Heart left ventricle (tissue), 16 donors: ENCODE measurements at regions not wholly inside any gene's neighbourhood (a gene's known extent, or its start where the extent isn't known, plus 50 kb on each side); places are given as distances from the start of the nearest gene placed in this dataset.

Experiments used
- ATAC-seq, 4 donors: fragments of 200-7000 bp; cut with Tn5 transposase; one replicate each; pipeline ENCODE4 v1.9.1; 2020 to 2022; ENCODE audit warnings: moderate library complexity in 4 of 4, mild to moderate bottlenecking in 3 of 4, moderate number of reproducible peaks in 1 of 4
- DNase-seq, 5 donors: peaks; one replicate each; pipeline ENCODE4 v3.0.0-alpha.2; 2020
- H3K27ac ChIP-seq, 12 donors: fragments of 200-600 bp; sonication (generic) in 4 of 12; one replicate each; pipeline versions ENCODE4 v1.5.0 to v1.8.0; 2016 to 2022; ENCODE audit warnings: mild to moderate bottlenecking in 2 of 12
- H3K27me3 ChIP-seq, 9 donors: fragments of 200-600 bp; sonication (generic) in 2 of 9; one replicate each; pipeline versions ENCODE4 v1.5.1 to v1.8.0; 2016 to 2022; ENCODE audit warnings: mild to moderate bottlenecking in 3 of 9
- H3K36me3 ChIP-seq, 9 donors: fragments of 200-600 bp; sonication (generic) in 2 of 9; one replicate each; pipeline versions ENCODE4 v1.5.0 to v1.8.0; 2018 to 2022; ENCODE audit warnings: mild to moderate bottlenecking in 2 of 9
- H3K4me1 ChIP-seq, 12 donors: fragments of 200-600 bp; sonication (generic) in 4 of 12; one replicate each; pipeline versions ENCODE4 v1.5.0 to v1.8.0; 2016 to 2022; ENCODE audit warnings: mild to moderate bottlenecking in 3 of 12
- H3K4me3 ChIP-seq, 12 donors: fragments of 200-600 bp; sonication (generic) in 4 of 12; one replicate each; pipeline versions ENCODE4 v1.5.0 to v1.8.0; 2017 to 2022; ENCODE audit warnings: mild to moderate bottlenecking in 9 of 12, moderate library complexity in 4 of 12
- H3K9me3 ChIP-seq, 12 donors: fragments of 200-600 bp; sonication (generic) in 4 of 12; one replicate each; pipeline versions ENCODE4 v1.5.0 to v1.8.0; 2016 to 2022; ENCODE audit warnings: mild to moderate bottlenecking in 1 of 12
- POLR2A ChIP-seq, 2 donors: fragments of 450-650 bp; IDR thresholded peaks; one replicate each; pipeline ENCODE4 v1.6.1; 2017; ENCODE audit warnings: antibody characterized with exemption in 2 of 2, mild to moderate bottlenecking in 2 of 2, moderate library complexity in 2 of 2
- WGBS, 4 donors: extraction: QIAGEN DNeasy Blood & Tissue Kit in 2 of 4; methylation state at CpG; one replicate each; pipeline versions ENCODE4 v1.1.5 to v1.1.7; 2013 to 2018; 5-methylcytosine and 5-hydroxymethylcytosine counted together
- intact Hi-C, 10 donors: fragments of 100-400 bp; cut with DNase I; formaldehyde crosslinking; loops; one replicate each; pipeline versions ENCODE4 v1.11.1 to v1.14.2; 2022
- TF ChIP-seq, protein P1 (sequence below), 12 donors: fragments of 200-600 bp; sonication (generic) in 4 of 12; IDR thresholded peaks; one replicate each; pipeline versions ENCODE4 v1.5.0 to v1.8.0; 2018 to 2022; ENCODE audit warnings: antibody characterized with exemption in 12 of 12, mild to moderate bottlenecking in 5 of 12
- donor health status: ischemic (EF 13 %, LVEDD 7.1; RV severe dilation, severe dysfunction).
- donor health status: healthy with polysubstance abuse.
- donor health status: DM: no; HTN: yes; CAD: no.
- donor health status: DM: no; HTN: no; CAD: no.
- donor health status: ischemic (EF 25% LVEDD 6.9; RV normal size, moderate dysfunction).
- donor health status: ischemic (EF 25% LVEDD 5.7; RV mildly dilated, moderate dysfunction).
- donor health status: healthy.
- donor health status: DM: yes; HTN: yes; CAD: no.
- donor health status: ischemic (EF 35%, LVEDD 5.7; RV mildly dilated, moderate dysfunction).
- donor health status: nonischemic (EF 11% LVEDD 7.7; RV severe dilation, severe dysfunction).
- donor health status: DM: yes; HTN: yes; CAD: no.
- donor health status: PGD.
- donor health status: ischemic (EF 29% LVEDD 5.4; RV normal size, mild dysfunction).
- donor health status: nonischemic (EF 23%, LVEDD 6.1; RV moderate dilation, normal function).

DNA sequence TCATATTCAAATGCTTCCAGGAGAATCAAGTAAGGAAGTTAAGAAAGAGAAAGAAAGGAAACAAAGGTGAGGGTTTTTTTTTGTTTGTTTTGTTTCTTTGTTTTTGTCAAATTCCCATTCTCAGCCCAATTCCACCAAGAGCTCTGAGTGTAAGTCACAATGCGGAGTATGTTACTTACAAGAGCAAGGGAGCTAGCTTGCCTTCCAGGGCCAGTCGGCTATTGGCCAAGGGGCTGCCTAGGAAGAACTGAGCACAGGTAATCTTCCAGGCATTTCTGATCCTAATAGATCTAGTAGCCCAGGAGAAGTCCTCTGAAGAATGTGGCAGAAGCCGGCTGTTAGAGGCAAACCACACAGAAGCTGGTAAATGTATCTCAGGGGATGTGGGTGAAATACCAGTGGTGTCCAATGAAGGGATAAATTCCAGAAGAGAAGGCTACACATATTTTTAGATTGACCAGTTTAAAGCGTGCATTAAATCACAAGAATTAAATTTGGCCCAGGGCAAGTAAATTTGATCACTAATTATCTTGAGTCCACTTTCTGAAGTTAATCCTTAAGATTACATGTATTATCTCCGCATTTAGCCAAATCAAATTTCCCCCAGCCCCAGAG, 239.6 kb upstream of the ADAMTS5 start:
- Histone ChIP-seq H3K4me1 (no peaks in the 10 kb centered on the region), H3K27ac (no peak overlapping the region), H3K27me3 (no peaks in the 10 kb centered on the region), H3K9me3 (peaks cover 0 to 9% (median 0%) of the 10 kb centered on the region in 12 donors), H3K4me3 (no peak overlapping the region), H3K36me3 (no peaks in the 10 kb centered on the region)
- TF ChIP-seq POLR2A (IDR thresholded peaks at IDR 0.05), result no peak
- TF ChIP-seq, protein P1, sequence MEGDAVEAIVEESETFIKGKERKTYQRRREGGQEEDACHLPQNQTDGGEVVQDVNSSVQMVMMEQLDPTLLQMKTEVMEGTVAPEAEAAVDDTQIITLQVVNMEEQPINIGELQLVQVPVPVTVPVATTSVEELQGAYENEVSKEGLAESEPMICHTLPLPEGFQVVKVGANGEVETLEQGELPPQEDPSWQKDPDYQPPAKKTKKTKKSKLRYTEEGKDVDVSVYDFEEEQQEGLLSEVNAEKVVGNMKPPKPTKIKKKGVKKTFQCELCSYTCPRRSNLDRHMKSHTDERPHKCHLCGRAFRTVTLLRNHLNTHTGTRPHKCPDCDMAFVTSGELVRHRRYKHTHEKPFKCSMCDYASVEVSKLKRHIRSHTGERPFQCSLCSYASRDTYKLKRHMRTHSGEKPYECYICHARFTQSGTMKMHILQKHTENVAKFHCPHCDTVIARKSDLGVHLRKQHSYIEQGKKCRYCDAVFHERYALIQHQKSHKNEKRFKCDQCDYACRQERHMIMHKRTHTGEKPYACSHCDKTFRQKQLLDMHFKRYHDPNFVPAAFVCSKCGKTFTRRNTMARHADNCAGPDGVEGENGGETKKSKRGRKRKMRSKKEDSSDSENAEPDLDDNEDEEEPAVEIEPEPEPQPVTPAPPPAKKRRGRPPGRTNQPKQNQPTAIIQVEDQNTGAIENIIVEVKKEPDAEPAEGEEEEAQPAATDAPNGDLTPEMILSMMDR (IDR thresholded peaks at IDR 0.05), result no peak
- 75 to 79% (median 76%) methylated on average over 5 of the region's 5 CpGs for WGBS, 4 donors
- no peak for DNase-seq
- intact Hi-C loops, result no loop called here
- ATAC-seq, result no peak

GRCh38 chr21:27202301-27202700, 235.4 kb upstream of the ADAMTS5 start:
- intact Hi-C loops, result no loop called here
- TF ChIP-seq, protein P1 (IDR thresholded peaks at IDR 0.05), result no peak
- no peak for TF ChIP-seq POLR2A (IDR thresholded peaks at IDR 0.05)
- H3K36me3 ChIP-seq, result no peaks in the 10 kb centered on the region
- no peak for ATAC-seq
- H3K4me3 ChIP-seq, result no peak overlapping the region
- no peak overlapping the region for H3K27ac ChIP-seq
- no peaks in the 10 kb centered on the region for H3K4me1 ChIP-seq
- peaks cover 0 to 3% (median 0%) of the 10 kb centered on the region in 12 donors for H3K9me3 ChIP-seq
- no peak for DNase-seq
- H3K27me3 ChIP-seq, result no peaks in the 10 kb centered on the region

DNA sequence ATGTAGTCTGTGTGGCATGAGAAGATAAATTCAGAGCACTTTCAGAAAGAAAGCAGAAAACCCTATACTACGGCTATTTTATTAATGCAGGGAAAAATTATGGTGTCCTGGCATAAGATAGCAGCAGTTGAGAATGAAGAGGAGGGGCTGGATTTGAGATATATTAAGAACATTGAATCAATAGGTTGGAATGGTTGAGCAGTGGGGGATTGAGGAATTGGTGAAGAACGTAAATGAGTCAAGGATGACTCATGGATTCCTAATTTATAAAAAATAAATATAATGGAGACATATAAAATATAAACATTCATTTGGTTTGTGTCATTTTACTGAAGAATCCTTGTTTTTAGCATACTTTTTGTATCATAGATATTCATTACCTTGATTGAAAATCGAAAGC, 234.3 kb upstream of the ADAMTS5 start:
- 94 to 97% (median 96%) methylated on average over 3 of the region's 3 CpGs for WGBS, 4 donors
- ATAC-seq, result no peak
- intact Hi-C loops, result no loop called here

DNA sequence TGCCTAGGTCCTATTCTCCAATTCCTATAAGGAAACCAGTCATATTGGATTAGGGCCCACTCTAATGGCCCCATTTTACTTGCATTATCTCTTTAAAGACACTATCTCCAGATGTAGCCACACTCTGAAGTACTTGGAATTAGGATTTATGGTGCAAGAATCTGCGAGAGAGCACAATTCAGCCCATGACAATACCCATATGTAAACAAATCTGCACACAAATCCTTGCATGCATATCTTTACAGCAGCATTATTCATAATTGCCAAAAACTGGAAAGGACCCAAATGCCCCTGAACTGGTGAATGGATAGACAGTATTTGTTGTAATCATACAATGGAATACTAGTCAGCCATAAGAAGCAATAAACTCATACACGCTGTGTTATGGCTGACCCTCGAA, 229.8 kb upstream of the ADAMTS5 start:
- TF ChIP-seq, protein P1 (IDR thresholded peaks at IDR 0.05), result no peak
- no peak for TF ChIP-seq POLR2A (IDR thresholded peaks at IDR 0.05)
- H3K4me3 ChIP-seq, result no peak overlapping the region
- no peak overlapping the region for H3K27ac ChIP-seq
- intact Hi-C loops, result no loop called here
- H3K36me3 ChIP-seq, result no peaks in the 10 kb centered on the region
- no peaks in the 10 kb centered on the region for H3K27me3 ChIP-seq
- WGBS, 4 donors, result 92 to 96% (median 94%) methylated on average over 3 of the region's 3 CpGs
- ATAC-seq, result no peak
- peaks cover 0 to 16% (median 0%) of the 10 kb centered on the region in 12 donors for H3K9me3 ChIP-seq
- H3K4me1 ChIP-seq, result no peaks in the 10 kb centered on the region
- no peak for DNase-seq

More for the DNA sequence above, 234.3 kb upstream of the ADAMTS5 start:
- no peak for DNase-seq
- Histone ChIP-seq H3K4me3 (no peak overlapping the region), H3K27ac (no peak overlapping the region), H3K4me1 (no peaks in the 10 kb centered on the region), H3K9me3 (peaks cover 0 to 6% (median 0%) of the 10 kb centered on the region in 12 donors), H3K36me3 (no peaks in the 10 kb centered on the region), H3K27me3 (no peaks in the 10 kb centered on the region)
- no peak for TF ChIP-seq POLR2A (IDR thresholded peaks at IDR 0.05)
- TF ChIP-seq, protein P1 (IDR thresholded peaks at IDR 0.05), result no peak
